ENCODE measurements at regions not wholly inside any gene's neighbourhood (a gene's known extent, or its start where the extent isn't known, plus 50 kb on each side); places are given as distances from the start of the nearest gene placed in this dataset.

- H3K27ac Mint-ChIP-seq: no peak overlapping the region
- H3K36me3 Mint-ChIP-seq (ENCODE audit: low read depth): peaks cover 11% of the 10 kb centered on the region
- peaks cover 9% of the 10 kb centered on the region for H3K27me3 Mint-ChIP-seq (ENCODE audit: low read depth, poor library complexity)
- H3K9me3 Mint-ChIP-seq: peaks cover 36% of the 10 kb centered on the region
- TF ChIP-seq CTCF (IDR thresholded peaks at IDR 0.05): no peak
- no peak for DNase-seq
- no peak overlapping the region for H3K4me3 Mint-ChIP-seq
- H3K4me1 Mint-ChIP-seq: peaks cover 2% of the 10 kb centered on the region
Measured at GRCh38 chr11:130703489-130704190, 212.6 kb downstream of the SNX19 start.

- no peak for TF ChIP-seq CTCF (IDR thresholded peaks at IDR 0.05)
- Mint-ChIP-seq H3K4me3 (no peak overlapping the region), H3K36me3 (ENCODE audit: low read depth) (peaks cover 20% of the 10 kb centered on the region), H3K9me3 (peaks cover 49% of the 10 kb centered on the region), H3K27ac (no peak overlapping the region), H3K27me3 (ENCODE audit: low read depth, poor library complexity) (peaks cover 9% of the 10 kb centered on the region), H3K4me1 (peaks cover 9% of the 10 kb centered on the region)
- no peak for DNase-seq
Measured at GRCh38 chr11:130705670-130706421, 210.4 kb downstream of the SNX19 start.

- no peak for DNase-seq
- Mint-ChIP-seq H3K4me1 (peaks cover 16% of the 10 kb centered on the region), H3K4me3 (no peak overlapping the region), H3K9me3 (peaks cover 47% of the 10 kb centered on the region), H3K27ac (no peak overlapping the region), H3K36me3 (ENCODE audit: low read depth) (peaks cover 20% of the 10 kb centered on the region), H3K27me3 (ENCODE audit: low read depth, poor library complexity) (peaks cover 10% of the 10 kb centered on the region)
- TF ChIP-seq CTCF (IDR thresholded peaks at IDR 0.05): no peak
Measured at GRCh38 chr11:130706572-130706971, 209.7 kb downstream of the SNX19 start.

GRCh38 chr11:130707217-130707616, 209.1 kb downstream of the SNX19 start:
- Mint-ChIP-seq H3K4me3 (no peak overlapping the region), H3K9me3 (peaks cover 42% of the 10 kb centered on the region), H3K27me3 (ENCODE audit: low read depth, poor library complexity) (peaks cover 10% of the 10 kb centered on the region)

GRCh38 chr11:130709531-130709930, 206.7 kb downstream of the SNX19 start:
- TF ChIP-seq CTCF (IDR thresholded peaks at IDR 0.05): no peak
- no peak overlapping the region for H3K27ac Mint-ChIP-seq
- H3K4me3 Mint-ChIP-seq: no peak overlapping the region
- peaks cover 22% of the 10 kb centered on the region for H3K4me1 Mint-ChIP-seq
- H3K27me3 Mint-ChIP-seq (ENCODE audit: low read depth, poor library complexity): peaks cover 17% of the 10 kb centered on the region
- no peak for DNase-seq
- peaks cover 20% of the 10 kb centered on the region for H3K36me3 Mint-ChIP-seq (ENCODE audit: low read depth)
- H3K9me3 Mint-ChIP-seq: peaks cover 28% of the 10 kb centered on the region

More at GRCh38 chr11:130707217-130707616, 209.1 kb downstream of the SNX19 start:
- Mint-ChIP-seq H3K27ac (no peak overlapping the region), H3K36me3 (ENCODE audit: low read depth) (peaks cover 20% of the 10 kb centered on the region), H3K4me1 (peaks cover 22% of the 10 kb centered on the region)
- TF ChIP-seq CTCF (IDR thresholded peaks at IDR 0.05): no peak
- no peak for DNase-seq
